PC-9 (cell line): ENCODE measurements at regions not wholly inside any gene's neighbourhood (a gene's known extent, or its start where the extent isn't known, plus 50 kb on each side); places are given as distances from the start of the nearest gene placed in this dataset.

Source experiments
- BruUV-seq: library from RNA; stranded (reverse); fragments of 400-500 nt; replicated peaks from 2 replicates; lab custom pipeline; 2021; lab: Mats Ljungman, UMichigan
- CTCF ChIA-PET: fragments of 300-600 bp; sonication (Branson Sonifier 250); formaldehyde crosslinking; loops from one replicate; lab custom pipeline; 2022; ENCODE audit warnings: antibody characterized with exemption; lab: Charles Lee
- POLR2A ChIA-PET: fragments of 300-600 bp; sonication (Branson Sonifier 250); formaldehyde crosslinking; loops from one replicate; lab custom pipeline; 2022; ENCODE audit warnings: antibody characterized with exemption; ENCODE audit not compliant: unreplicated experiment; lab: Charles Lee
- DNase-seq, 2 experiments: peaks; one replicate each; pipeline versions ENCODE4 v3.0.0 to v3.0.0-alpha.2; 2015 to 2022; ENCODE audit warnings: mixed read lengths in 1 of 2
- H2AFZ ChIP-seq: fragments of 200-600 bp; sonication (generic); 2 replicates; pipeline ENCODE4 v1.8.1; 2017; ENCODE audit warnings: antibody characterized with exemption
- H3F3A ChIP-seq: fragments of 200-600 bp; sonication (generic); 2 replicates; pipeline ENCODE4 v1.8.1; 2017; ENCODE audit warnings: antibody characterized with exemption, mild to moderate bottlenecking, low read depth; ENCODE audit not compliant: insufficient read depth
- H3K27ac ChIP-seq: fragments of 200-600 bp; sonication (generic); 2 replicates; pipeline ENCODE4 v1.6.1; 2016; ENCODE audit warnings: mixed run types
- H3K27me3 ChIP-seq: fragments of 200-600 bp; sonication (generic); 2 replicates; pipeline ENCODE4 v1.6.1; 2016; ENCODE audit warnings: low read depth, mixed run types; ENCODE audit not compliant: insufficient read depth
- H3K36me3 ChIP-seq: fragments of 200-600 bp; sonication (generic); 2 replicates; pipeline ENCODE4 v1.6.1; 2016; ENCODE audit warnings: low read depth, mixed run types
- H3K4me1 ChIP-seq: fragments of 200-600 bp; sonication (generic); replicated peaks from 2 replicates; pipeline ENCODE4 v1.6.1; 2016; ENCODE audit warnings: mixed run types; ENCODE audit not compliant: insufficient read depth
- H3K4me2 ChIP-seq: fragments of 200-600 bp; sonication (generic); 2 replicates; pipeline ENCODE4 v1.6.1; 2017; ENCODE audit warnings: mixed run types
- H3K4me3 ChIP-seq: fragments of 200-600 bp; sonication (generic); 2 replicates; pipeline ENCODE4 v1.6.1; 2016; ENCODE audit warnings: mixed run types
- H3K79me2 ChIP-seq: fragments of 200-600 bp; sonication (generic); 2 replicates; pipeline ENCODE4 v1.6.1; 2017; ENCODE audit warnings: low read depth, mixed run types
- H3K9me2 ChIP-seq: fragments of 200-600 bp; sonication (generic); 2 replicates; pipeline ENCODE4 v1.8.1; 2017; ENCODE audit warnings: mild to moderate bottlenecking; ENCODE audit not compliant: insufficient read depth
- H3K9me3 ChIP-seq: fragments of 200-600 bp; sonication (generic); 2 replicates; pipeline ENCODE4 v1.8.1; 2016; ENCODE audit warnings: low read depth; ENCODE audit not compliant: insufficient read depth
- H4K20me1 ChIP-seq: fragments of 200-600 bp; sonication (generic); 2 replicates; pipeline ENCODE4 v1.8.1; 2017; ENCODE audit not compliant: insufficient read depth
- EZH2 ChIP-seq: fragments of 200-600 bp; sonication (generic); IDR thresholded peaks from 2 replicates; pipeline ENCODE4 v1.8.0; 2017; ENCODE audit warnings: antibody characterized with exemption, low read depth
- intact Hi-C: fragments of 100-400 bp; cut with micrococcal nuclease; formaldehyde crosslinking; loops from one replicate; pipeline ENCODE4 v1.10.0; 2022; ENCODE audit not compliant: unreplicated experiment
- TF ChIP-seq, protein P1 (sequence below): fragments of 200-600 bp; sonication (generic); conservative IDR thresholded peaks from 2 replicates; pipeline ENCODE4 v1.6.1; 2017; ENCODE audit warnings: mixed run types, antibody characterized with exemption, mild to moderate bottlenecking, moderate library complexity

DNA sequence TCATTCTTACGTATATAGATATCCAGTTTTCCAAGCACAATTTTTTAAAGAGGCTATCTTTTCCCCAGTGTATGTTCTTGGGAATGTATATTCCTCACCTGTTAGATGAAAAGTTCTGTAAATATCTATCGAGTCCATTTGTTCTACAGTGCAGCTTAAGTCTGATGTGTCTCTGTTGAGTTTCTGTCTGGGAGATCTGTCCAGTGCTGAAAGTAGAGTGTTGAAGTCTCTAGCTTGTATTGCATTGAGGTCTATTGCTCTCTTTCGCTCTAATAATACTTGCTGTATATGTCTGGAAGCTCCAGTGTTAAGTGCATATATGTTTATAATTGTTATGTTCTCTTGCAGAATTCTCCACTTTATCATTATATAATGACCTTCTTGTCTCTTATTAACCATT is 373.1 kb downstream of the PPARGC1A start:
- no peaks in the 10 kb centered on the region for H3K36me3 ChIP-seq
- H3K27ac ChIP-seq = no peak overlapping the region
- no peak overlapping the region for H2AFZ ChIP-seq
- H4K20me1 ChIP-seq = no peaks in the 10 kb centered on the region
- no peak overlapping the region for H3K4me3 ChIP-seq
- H3K79me2 ChIP-seq = no peaks in the 10 kb centered on the region
- DNase-seq = no peak
- TF ChIP-seq, protein P1, sequence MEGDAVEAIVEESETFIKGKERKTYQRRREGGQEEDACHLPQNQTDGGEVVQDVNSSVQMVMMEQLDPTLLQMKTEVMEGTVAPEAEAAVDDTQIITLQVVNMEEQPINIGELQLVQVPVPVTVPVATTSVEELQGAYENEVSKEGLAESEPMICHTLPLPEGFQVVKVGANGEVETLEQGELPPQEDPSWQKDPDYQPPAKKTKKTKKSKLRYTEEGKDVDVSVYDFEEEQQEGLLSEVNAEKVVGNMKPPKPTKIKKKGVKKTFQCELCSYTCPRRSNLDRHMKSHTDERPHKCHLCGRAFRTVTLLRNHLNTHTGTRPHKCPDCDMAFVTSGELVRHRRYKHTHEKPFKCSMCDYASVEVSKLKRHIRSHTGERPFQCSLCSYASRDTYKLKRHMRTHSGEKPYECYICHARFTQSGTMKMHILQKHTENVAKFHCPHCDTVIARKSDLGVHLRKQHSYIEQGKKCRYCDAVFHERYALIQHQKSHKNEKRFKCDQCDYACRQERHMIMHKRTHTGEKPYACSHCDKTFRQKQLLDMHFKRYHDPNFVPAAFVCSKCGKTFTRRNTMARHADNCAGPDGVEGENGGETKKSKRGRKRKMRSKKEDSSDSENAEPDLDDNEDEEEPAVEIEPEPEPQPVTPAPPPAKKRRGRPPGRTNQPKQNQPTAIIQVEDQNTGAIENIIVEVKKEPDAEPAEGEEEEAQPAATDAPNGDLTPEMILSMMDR = no peak
- TF ChIP-seq EZH2 = no peak
- H3K4me2 ChIP-seq = no peak overlapping the region
- no peaks in the 10 kb centered on the region for H3K27me3 ChIP-seq
- H3K9me3 ChIP-seq = no peaks in the 10 kb centered on the region
- POLR2A ChIA-PET = no interaction called here
- no TSS peak for BruUV-seq
- CTCF ChIA-PET = no interaction called here
- no peaks in the 10 kb centered on the region for H3K4me1 ChIP-seq
- no peaks in the 10 kb centered on the region for H3F3A ChIP-seq
- intact Hi-C loops = no loop called here
- no peaks in the 10 kb centered on the region for H3K9me2 ChIP-seq

GRCh38 chr4:23504083-23504482 is 385.8 kb downstream of the PPARGC1A start:
- H3K4me1 ChIP-seq = no peaks in the 10 kb centered on the region
- ChIA-PET CTCF (no interaction called here), POLR2A (no interaction called here)
- H3F3A ChIP-seq = no peaks in the 10 kb centered on the region
- BruUV-seq = no TSS peak
- H3K27me3 ChIP-seq = no peaks in the 10 kb centered on the region
- no peaks in the 10 kb centered on the region for H3K79me2 ChIP-seq
- H3K9me3 ChIP-seq = no peaks in the 10 kb centered on the region
- intact Hi-C loops = no loop called here
- no peak overlapping the region for H3K4me3 ChIP-seq
- no peak for DNase-seq
- H3K36me3 ChIP-seq = no peaks in the 10 kb centered on the region
- TF ChIP-seq EZH2 = no peak
- TF ChIP-seq, protein P1 = no peak
- no peak overlapping the region for H3K4me2 ChIP-seq
- H4K20me1 ChIP-seq = no peaks in the 10 kb centered on the region
- no peaks in the 10 kb centered on the region for H3K9me2 ChIP-seq
- H2AFZ ChIP-seq = no peak overlapping the region
- no peak overlapping the region for H3K27ac ChIP-seq

DNA sequence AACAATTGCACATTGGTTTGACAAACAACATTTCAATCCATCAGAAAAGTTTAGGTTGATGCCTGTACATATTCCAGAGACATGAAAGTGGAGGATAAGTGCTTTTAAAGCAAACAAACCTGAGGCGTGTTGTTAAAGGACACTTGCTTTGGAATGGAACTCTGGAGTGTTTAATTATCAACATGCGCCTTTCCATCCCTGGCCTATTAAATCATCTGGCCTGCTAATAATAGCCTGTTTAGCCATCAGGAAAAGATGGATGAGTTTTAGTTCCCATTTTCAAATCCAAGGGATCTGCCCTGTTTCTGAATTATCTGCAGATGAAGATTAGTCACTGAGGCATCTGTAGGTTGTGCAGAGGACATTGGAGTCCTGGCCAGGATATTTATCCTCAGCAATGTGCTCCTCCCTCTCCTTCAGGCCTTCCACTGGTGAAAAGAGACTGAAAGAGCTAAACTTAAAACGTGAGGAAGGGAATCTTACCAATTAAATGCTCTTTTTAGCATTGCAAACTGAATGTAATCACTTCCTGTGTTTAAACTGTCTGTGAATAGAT is 388.9 kb downstream of the PPARGC1A start:
- Histone ChIP-seq H3K4me3 (no peak overlapping the region), H3K27ac (no peak overlapping the region), H3K9me3 (no peaks in the 10 kb centered on the region), H2AFZ (no peak overlapping the region), H3K36me3 (no peaks in the 10 kb centered on the region), H3K4me1 (no peaks in the 10 kb centered on the region), H3K9me2 (no peaks in the 10 kb centered on the region), H3K79me2 (no peaks in the 10 kb centered on the region), H3K4me2 (no peak overlapping the region), H3F3A (no peaks in the 10 kb centered on the region), H3K27me3 (no peaks in the 10 kb centered on the region), H4K20me1 (no peaks in the 10 kb centered on the region)
- TF ChIP-seq, protein P1 = no peak
- no peak for TF ChIP-seq EZH2
- DNase-seq = no peak
- CTCF ChIA-PET = no interaction called here
- POLR2A ChIA-PET = no interaction called here
- no TSS peak for BruUV-seq
- intact Hi-C loops = no loop called here
